GM19467 (cell line): ENCODE measurements at regions not wholly inside any gene's neighbourhood (a gene's known extent, or its start where the extent isn't known, plus 50 kb on each side); places are given as distances from the start of the nearest gene placed in this dataset.

Experiments
- ATAC-seq: cut with Tn5 transposase; IDR thresholded peaks from one replicate; pipeline ENCODE4 v1.9.1; 2021; ENCODE audit warnings: mild to moderate bottlenecking, moderate library complexity; ENCODE audit not compliant: unreplicated experiment

DNA sequence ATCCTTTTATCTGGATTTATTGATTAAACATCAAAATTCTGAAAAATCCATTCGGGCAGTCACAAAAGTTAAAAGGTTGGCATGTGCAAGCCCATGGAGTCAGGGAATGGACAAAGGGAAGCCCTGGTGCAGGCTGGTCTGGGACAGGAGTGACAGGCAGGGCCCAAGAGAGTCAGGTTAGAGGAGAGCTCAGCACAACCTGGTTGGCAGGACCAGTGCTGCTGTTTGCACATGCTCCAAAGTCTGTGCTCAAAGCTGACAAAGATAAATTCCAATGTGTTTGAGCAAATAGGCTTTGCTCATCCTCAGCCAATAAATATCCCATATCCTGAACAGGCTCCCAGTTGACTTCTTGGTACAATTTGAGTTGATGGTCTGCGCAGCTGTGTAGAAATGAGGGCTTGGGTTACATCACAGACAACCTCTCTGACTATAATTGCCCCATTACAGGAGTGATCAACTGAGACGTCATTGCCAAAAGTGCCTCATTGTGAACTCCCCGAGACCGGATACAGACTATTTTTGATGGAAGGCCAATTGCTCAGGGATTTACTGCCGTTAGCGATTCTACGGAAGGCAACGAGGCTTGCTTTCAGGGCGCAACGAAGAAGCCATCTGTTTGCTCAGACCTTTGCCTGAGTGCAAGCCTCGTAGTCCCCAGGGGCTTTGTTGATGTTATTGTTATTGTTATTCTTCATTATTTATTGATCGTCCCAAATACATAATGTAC lies 1008.1 kb upstream of the TENM3 start:
- no peak for ATAC-seq

DNA sequence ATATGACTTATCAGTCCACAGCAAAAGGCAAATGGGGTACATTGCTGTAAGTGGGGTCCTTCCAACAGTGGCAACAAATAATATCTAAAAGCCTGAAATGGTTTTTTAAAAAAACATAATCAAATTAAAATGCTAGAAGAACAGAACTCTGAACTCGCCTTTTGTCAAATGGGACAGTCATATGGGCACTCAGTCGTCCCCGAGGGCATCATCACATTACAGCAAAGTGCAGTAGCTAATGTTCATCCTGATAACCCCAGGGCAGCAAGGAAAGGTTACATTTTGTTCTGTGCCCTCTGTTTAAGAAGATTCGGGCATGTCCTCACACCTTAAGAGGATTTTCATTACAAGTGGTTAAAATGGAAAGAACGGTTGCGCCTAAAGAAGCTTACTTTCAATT lies 997.9 kb upstream of the TENM3 start:
- no peak for ATAC-seq

DNA sequence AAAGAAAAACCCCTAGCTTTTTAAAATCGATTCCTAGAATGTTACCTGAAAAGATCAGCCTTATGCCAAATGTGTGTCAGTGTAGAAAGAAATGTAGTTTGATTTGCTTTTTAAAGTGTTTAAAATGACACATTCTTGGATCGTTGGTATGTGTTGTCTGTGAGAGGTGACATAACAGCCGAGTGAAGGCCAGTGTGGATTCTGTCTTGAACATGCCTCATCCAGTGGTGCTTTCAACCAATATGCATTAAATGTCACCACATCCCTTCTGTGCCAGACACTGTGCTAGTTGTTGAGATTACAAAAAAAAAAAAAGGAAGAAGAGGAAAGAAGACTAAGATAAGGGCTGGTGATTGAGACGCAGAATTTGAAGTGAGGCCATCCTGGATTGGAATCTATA lies 994.2 kb upstream of the TENM3 start:
- no peak for ATAC-seq

DNA sequence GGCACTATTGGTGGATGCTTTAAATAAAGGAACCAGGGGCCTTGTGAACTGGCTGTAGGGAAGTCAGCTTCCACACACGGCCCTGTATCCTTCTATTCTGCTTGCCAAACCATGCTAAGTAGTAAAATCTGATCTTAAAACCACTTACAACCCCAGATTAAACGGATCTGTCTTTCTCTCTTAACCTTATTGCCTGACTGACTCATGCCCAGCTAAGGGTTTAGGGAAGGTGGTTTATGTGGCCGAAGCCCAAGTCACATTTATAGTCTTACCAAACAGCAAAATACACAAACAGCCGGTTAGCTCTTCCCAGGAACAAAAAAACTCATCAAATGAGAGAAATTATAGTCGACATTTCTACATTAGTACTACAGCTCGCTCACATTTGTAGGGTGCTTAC lies 988.4 kb upstream of the TENM3 start:
- ATAC-seq = no peak

DNA sequence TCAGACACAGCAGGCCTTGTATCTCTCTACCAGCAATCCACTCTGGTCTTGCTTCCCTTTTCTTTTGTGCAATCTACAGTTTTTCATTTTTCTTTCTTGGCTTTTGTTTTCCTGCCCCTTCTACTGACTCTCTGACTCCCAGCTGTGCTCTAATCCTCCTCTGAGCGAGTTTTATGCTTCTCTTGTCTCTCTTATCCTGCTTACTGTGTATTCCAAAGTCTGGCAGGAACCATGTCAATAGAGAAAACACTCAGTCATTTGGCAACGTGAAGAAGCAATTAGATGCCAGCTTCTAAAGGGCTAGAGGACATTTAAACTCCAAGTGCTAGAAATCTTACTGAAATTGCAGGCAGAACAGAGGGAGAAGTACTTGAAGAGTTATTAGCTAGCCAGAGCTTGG lies 984.6 kb upstream of the TENM3 start:
- no peak for ATAC-seq

DNA sequence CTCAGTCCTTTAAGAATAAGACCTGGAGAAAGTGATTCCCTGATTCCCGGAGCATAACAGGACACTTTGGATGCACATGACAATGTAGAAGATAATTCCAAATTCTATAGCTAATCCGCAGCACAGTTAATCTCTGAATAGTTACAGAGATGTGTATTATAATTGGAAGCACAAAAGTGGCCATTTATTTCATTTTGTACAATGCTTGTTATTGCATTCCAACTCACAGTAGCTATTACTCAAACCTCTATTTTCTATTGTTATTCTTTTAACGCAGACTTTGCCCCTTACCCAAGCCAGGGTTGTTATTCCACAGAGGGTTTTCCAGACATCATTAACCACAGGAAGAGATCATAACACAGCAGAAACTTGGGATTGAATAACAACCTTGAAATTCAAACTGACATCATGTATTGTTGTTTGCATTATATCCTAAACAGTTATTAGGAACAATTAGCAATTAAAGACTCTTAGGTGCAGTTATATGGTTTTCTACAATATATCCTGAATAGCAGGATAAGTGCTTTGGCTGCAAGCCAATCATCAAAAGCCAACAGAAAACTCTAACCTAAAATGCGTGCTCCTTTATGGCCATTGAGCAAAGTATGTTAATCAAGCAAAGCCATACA lies 984.0 kb upstream of the TENM3 start:
- ATAC-seq = no peak

DNA sequence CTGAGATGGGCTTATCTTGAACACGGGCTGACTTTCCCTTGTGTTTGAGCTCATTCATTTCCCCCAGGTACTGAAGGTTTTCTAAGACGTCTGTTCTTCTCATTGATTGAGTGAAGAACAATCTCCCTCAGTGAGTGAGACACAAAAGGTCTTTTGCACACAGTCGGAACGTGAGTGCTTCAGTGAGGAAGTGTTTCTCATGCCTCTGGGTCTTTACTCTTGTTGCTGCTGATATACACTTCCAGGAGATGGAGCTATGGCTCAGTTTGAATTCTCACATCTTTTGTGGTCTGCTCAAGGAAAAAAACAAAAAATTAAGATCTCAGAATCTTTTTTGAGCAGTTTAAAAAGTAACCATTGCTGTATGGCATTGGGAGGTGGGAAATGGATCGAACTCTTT lies 981.9 kb upstream of the TENM3 start:
- ATAC-seq = no peak

DNA sequence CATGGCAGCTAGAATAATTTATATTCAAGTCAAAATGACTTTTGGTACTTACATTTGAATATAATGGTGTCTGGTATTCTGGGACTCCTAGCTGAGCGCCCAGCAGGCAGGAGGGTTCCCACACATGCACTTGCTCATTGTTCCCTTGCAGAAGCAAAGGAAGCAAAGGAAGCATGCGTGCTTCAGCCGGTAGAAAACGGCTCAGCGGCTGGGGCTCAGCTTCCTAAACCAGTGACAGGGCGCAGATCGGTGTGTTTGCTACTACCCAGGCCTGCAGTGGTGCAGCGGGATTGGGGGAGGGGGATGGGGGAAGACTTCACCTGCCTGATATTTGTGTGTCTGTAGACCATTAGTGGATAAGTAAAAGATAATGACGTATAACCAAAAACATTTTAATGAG lies 978.3 kb upstream of the TENM3 start:
- no peak for ATAC-seq

DNA sequence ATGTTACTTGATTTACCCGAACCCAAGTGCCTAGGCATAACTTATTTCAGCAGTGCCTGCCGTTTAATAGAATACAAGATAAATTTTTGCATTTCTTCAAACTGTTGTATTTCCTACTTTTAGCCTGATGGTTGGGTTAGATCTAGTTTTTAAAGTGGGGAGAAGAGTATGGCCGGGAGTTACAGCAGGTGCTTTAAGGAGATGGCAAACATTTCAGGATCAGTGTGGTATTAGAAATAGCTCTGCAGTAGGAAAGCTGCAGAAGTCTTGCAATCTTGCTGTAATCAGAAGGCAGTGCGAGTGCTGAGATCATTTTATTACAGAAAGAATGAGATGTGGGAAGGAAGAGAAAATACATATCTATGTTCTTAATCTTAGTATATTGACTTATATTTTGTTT lies 977.8 kb upstream of the TENM3 start:
- ATAC-seq = no peak

DNA sequence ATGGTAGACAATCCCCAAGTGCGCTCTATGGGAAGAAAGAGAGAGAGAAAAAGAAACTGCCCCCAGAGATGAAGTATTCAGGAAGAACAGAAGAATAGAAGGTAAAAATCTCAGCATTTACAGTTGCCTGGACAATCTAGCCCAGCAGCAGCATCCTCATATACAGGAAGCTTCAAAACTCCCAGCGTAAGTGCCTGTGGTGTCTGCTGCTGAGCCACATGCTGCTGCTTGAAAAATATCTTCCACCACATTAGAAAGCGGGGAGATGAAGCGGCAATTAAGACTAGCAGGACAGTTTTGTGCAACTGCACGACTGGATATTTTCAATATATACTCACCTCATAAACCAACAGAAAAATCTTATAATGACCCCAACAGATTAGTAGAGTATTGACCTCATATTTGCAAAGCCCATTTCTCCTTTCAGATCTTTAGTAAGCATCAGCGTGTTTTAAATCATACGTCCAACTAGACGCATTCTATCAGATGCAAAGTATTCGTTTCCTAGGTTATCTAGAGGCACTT lies 972.0 kb upstream of the TENM3 start:
- no peak for ATAC-seq

DNA sequence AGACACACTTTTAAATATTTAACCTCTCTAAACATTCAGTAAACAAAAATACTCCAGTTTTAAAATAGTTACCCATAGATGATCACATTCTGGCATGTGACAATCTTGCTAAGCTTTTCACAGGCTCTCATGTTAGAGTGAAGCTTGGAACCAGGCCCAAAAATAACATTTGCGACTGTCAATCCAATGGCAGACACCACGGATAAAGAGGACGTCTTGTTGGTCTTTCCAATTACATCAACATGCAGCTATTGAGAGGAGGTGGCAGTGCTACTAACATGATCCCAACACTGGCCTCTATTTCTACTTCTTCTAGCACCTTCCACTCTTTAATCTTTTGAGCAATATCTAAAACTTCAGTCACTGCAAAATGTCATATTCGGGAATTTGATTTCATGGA lies 970.8 kb upstream of the TENM3 start:
- ATAC-seq = no peak

DNA sequence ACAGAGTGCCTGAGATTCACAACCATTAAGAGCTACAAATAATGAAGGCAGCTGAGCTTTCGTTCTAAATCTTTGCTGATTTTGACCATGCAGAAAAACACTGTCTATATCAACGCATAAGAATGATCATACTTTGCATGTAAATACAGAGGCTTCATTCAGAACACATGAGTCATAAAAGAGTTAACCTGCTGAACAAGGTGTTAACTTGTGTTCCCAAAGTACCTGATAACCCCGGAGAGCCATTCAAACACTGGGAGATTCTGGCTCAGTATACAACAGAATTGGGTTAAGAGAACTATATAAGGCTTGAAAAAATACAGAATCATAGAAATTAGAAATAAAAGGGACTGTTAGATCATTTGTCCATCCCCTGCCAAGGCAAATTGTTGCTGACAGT lies 964.3 kb upstream of the TENM3 start:
- no peak for ATAC-seq

DNA sequence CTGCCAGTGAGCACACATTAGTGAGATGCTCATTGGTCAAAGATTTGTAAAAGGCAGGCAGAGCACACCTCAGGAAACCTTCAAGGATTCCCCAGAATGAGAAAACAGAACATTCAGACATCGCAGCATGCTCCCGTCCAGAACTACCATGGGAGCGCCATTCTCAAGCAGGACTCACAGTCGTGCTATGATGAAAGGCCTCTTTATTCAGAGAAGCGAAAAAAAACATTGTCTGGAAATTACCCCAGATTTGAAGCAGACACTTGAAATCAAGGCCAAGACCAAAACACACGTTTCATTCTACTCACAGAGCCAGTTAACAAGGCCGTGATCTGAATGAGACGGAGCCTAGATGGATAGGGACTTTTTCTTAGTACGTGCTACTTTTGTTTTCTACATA lies 961.8 kb upstream of the TENM3 start:
- ATAC-seq = no peak

DNA sequence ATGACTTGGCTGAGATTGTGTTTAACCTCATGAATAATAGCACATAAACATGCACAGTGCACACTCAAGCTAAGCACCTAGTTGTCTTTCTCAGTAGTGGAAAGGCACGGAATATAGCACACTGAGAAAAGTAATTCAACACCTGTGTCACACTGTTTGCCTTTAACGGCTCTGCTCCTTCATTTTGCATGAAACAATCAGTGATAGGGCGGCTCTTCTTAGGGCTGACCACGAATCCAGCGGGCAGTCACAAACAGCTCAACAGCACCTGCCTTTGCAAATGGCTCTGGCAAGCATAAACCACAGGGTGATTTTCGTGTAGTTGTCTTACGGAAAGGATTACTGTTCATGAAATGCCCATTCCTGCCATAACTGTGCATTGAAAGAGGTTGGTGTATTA lies 954.0 kb upstream of the TENM3 start:
- ATAC-seq = no peak

DNA sequence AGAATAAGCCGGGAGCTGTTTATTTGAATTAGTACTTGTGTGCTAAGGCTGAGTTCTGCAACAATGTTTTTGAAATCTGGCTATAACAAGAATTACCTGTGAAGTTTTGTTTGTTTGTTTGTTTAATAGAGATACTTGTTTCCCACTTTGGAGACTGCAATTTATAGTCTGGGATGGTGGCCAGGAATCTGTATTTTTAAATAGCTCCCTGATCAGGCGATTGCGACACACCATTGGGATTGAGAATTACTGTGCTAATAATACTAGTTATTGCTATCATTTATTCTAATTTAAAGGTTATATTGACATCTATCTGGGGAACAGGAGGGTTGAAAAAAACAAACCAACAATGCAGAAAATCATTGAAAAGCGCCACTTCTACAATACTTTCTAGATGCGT lies 951.6 kb upstream of the TENM3 start:
- ATAC-seq = no peak

DNA sequence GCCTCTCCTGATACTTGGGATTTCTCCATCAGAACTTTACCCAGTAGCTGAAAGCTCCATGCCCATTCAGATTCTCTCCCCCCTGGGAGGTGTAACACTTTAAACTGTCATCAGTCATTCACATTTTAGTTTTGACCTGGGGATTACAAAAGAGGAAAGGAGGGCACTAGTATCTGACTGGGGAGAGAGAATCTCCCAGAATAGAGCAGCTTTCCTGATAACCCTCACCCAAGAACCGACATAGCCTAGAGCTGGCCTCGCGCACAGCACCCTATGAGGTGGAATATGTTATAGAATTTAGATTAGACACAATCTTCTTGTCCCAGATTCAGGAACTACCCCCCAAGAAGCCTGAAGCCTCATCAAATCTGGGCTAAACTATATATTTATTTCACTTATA lies 950.2 kb upstream of the TENM3 start:
- no peak for ATAC-seq

DNA sequence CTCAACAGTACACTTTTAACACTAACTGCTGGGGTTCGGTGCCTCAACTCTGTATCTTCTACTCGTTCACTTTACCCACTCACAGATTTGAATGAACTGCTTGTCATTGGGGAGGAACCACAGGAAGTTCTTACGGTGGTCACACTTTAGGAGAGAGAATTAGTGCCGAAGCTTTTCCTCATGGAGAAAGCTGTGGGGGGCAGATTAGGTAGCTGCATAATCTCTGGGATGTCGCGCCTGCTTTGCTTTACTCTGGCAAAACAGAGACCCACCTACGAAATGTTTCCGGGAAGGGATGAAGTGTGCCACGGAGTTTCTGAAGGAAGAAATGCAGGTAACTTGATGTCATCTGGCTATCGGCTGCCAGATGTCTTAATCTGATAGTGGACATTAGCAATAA lies 949.7 kb upstream of the TENM3 start:
- ATAC-seq = no peak

DNA sequence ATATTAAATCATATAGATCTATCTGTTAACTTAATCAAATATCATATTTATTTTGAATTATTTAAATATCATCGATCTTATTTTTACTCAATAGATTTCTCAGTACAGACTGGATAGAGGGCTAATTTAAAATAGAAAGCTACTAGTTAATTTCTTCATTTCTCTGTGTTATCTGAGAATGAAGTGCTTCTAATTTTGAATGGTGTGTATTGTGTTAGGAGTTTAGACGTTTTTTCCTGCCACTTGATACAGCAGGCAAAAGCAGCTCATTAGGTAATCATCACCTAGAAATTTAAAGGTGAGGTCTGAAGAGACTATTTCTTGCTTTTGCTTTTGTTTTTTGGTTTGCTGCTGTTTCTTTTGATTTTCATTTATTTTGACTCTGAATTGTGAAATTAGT lies 948.8 kb upstream of the TENM3 start:
- no peak for ATAC-seq

DNA sequence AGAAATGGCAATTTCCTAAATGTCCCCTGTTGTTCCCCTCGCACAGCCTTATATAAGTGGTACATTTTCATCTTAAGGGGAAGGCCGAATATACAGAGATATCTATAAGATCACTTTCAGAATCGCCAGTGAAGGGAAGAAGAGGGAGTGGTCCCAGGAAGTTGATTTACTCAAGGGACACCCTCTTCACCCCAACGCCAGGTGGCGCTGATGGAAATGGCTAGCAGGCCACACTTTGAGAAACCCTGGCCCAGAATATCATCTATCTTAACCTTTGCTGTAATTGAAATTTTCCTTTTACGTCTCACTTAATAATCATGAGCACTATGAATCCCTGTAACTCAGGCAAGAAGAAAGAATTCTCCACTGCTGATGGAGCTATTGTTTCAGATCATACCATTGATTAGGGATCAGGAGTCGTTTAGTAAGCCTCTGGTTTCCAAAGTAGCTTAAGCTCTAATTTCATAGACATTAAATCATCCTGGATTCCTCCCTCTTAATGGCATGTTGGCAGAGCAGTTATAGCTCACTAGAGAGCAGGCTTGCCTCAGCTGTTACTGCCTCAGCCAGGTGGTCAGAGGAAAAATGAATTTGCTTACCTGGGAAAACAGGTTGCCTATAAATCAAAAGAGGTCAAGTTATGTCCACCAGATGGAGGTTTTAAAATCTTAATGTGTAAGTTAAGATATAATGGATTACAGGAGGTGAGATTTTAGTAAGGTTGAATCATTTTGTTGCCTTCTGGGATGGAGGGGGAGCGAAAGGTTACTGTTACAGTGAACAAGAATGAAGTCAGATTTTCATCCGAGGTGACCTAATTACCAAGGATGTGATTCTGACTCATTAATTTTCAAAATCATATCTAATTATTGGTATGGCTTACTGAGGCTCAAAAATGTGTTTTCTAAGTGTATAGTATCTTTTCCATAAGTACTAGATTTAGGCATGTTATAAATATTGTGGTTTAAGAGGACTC lies 941.2 kb upstream of the TENM3 start:
- no peak for ATAC-seq

DNA sequence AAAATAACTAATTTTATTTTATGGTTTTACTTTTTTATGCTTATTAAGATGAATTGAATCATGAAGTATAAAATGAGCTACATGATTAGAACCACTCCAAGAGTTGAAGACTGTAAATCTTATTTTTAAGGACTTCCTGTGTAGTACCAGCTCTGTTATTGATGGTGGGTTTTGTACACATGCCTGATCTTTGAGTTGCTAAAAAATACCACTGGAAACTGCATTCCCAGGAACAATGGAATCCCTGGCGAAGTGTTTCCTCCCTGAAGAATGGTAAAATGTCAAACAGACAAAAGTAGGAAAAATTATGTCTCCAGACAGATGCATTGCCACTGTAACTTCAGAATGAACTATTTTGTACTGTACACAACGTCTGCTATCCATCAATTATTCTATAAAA lies 935.4 kb upstream of the TENM3 start:
- ATAC-seq = no peak

DNA sequence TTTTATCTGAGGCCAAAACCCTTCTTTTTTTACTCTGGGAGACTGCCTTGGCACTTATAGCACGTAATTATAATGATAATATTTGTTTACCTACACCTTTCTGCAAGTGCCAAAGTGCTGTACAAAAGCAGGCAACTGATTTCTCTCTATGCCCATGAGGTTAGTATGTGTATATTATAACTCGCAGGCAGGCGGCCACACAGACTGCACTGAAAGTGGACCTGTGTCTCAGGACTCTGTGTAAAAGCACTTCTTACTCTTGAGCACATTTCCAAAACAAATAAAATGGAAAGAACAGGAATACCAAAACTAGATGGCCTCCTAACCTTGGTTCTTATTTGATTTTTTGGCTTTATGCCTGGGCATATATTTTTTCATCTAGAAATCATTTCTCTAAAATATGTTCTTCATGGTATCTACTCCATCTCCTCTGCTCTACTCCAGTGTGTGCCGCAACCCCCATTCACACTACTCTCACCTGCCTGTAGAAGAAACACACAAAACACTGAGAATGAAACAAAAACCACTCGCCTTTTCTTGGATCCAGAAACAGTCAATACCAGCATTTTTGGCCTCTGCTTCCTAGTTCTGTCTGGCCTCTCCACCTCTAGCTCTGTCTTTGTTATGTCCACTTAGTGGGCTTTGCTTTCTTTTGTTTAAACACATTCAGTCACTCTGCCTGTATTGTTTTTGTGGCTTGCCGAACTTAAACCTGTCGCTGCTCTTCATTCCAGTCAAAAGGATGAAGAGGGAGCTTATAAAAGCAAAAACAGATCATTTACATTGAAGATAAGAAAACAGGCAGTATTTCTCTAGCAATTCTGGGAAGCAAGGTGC lies 934.5 kb upstream of the TENM3 start:
- no peak for ATAC-seq
